MM.1S (cell line): ENCODE measurements at regions not wholly inside any gene's neighbourhood (a gene's known extent, or its start where the extent isn't known, plus 50 kb on each side); places are given as distances from the start of the nearest gene placed in this dataset.

Experiments
- DNase-seq: peaks from one replicate; pipeline ENCODE4 v3.0.0-alpha.2; 2015
- H2AFZ ChIP-seq: fragments of 300-600 bp; sonication (generic); 2 replicates; pipeline ENCODE4 v1.6.0; 2016; ENCODE audit warnings: antibody characterized with exemption, low read length
- H3F3A ChIP-seq: fragments of 300-600 bp; sonication (generic); 2 replicates; pipeline ENCODE4 v1.6.1; 2016; ENCODE audit warnings: mild to moderate bottlenecking, antibody characterized with exemption, low read length, moderate library complexity, mixed read lengths; ENCODE audit not compliant: insufficient read depth
- H3K27ac ChIP-seq: fragments of 300-600 bp; sonication (generic); 2 replicates; pipeline ENCODE4 v1.5.1; 2016; ENCODE audit warnings: mild to moderate bottlenecking, low read length
- H3K27me3 ChIP-seq: fragments of 300-600 bp; sonication (generic); replicated peaks from 2 replicates; pipeline ENCODE4 v1.6.0; 2016; ENCODE audit warnings: low read length; ENCODE audit not compliant: insufficient read depth
- H3K36me3 ChIP-seq: fragments of 300-600 bp; sonication (generic); replicated peaks from 2 replicates; pipeline ENCODE4 v1.6.1; 2016; ENCODE audit warnings: mild to moderate bottlenecking, low read length, mixed read lengths; ENCODE audit not compliant: insufficient read depth
- H3K4me1 ChIP-seq: fragments of 300-600 bp; sonication (generic); 2 replicates; pipeline ENCODE4 v1.6.1; 2016; ENCODE audit warnings: low read length, mixed read lengths
- H3K4me2 ChIP-seq: fragments of 300-600 bp; sonication (generic); 2 replicates; pipeline ENCODE4 v1.6.0; 2016; ENCODE audit warnings: low read depth, low read length
- H3K4me3 ChIP-seq: fragments of 300-600 bp; sonication (generic); 2 replicates; pipeline ENCODE4 v1.5.1; 2016; ENCODE audit warnings: low read length, mixed read lengths
- H3K79me2 ChIP-seq: fragments of 300-600 bp; sonication (generic); 2 replicates; pipeline ENCODE4 v1.6.1; 2016; ENCODE audit warnings: mixed run types, low read length, mixed read lengths
- H3K9ac ChIP-seq: fragments of 300-600 bp; sonication (generic); 2 replicates; pipeline ENCODE4 v1.6.1; 2016; ENCODE audit warnings: low read length, mixed read lengths
- H3K9me2 ChIP-seq: fragments of 300-600 bp; sonication (generic); replicated peaks from 2 replicates; pipeline ENCODE4 v1.6.1; 2016; ENCODE audit warnings: mild to moderate bottlenecking, low read length, mixed read lengths; ENCODE audit not compliant: insufficient read depth
- H3K9me3 ChIP-seq: fragments of 300-600 bp; sonication (generic); replicated peaks from 2 replicates; pipeline ENCODE4 v1.6.1; 2016; ENCODE audit warnings: mild to moderate bottlenecking, low read length, mixed read lengths; ENCODE audit not compliant: insufficient read depth
- H4K20me1 ChIP-seq: fragments of 300-600 bp; sonication (generic); 2 replicates; pipeline ENCODE4 v1.6.1; 2016; ENCODE audit warnings: mild to moderate bottlenecking, low read length, moderate library complexity, mixed read lengths; ENCODE audit not compliant: insufficient read depth
- EZH2 ChIP-seq: fragments of 300-600 bp; sonication (generic); optimal IDR thresholded peaks from 2 replicates; pipeline ENCODE3; 2017; ENCODE audit warnings: low read depth, mild to moderate bottlenecking, antibody characterized with exemption, low read length, mixed read lengths
- EZH2phosphoT487 ChIP-seq: fragments of 300-600 bp; sonication (generic); IDR thresholded peaks from 2 replicates; pipeline ENCODE4 v1.6.1; 2018; ENCODE audit warnings: antibody characterized with exemption, low read length
- TF ChIP-seq, protein P1 (sequence below): fragments of 300-600 bp; sonication (generic); IDR thresholded peaks from 2 replicates; pipeline ENCODE4 v1.5.1; 2016; ENCODE audit warnings: antibody characterized with exemption, low read length, mixed read lengths

DNA sequence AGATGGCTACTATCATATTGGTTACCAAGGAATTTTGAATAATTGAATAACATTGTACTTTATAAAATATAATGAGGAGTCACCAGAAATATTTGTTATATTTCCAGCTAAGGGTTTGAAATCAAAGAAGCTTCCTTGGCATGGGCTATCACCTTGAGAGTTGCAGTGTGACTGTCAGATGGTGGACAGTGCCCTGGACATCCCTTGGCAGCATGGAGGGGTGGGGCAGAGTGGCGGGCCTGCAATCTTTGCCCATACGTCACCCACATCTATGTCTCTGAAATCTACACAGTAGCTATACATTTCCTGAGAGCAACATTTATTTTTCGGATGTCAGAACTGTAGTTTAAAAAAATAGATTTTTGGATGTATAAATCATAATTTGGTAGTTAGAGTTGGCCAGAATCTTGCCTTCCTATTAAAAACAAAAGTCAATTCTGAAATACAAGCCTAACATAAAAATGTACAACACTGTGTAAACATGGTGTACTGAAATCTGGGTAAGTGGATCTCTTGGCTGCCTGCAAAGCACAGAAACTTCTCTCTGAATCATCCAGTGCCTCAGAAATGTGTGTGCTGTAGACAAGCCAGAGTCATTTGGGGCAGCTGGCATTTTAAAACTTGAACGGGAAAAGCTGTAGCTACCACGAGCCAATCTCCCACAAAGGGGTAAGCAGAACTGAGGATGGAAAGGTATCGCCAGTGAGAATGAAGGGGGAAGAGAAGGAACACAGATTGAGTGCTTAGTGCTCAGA lies 124.2 kb upstream of the ARHGAP28 start:
- no peaks in the 10 kb centered on the region for H3F3A ChIP-seq
- H2AFZ ChIP-seq, result no peak overlapping the region
- H3K27ac ChIP-seq, result no peak overlapping the region
- no peak overlapping the region for H3K4me3 ChIP-seq
- DNase-seq, result no peak
- H3K9ac ChIP-seq, result no peak overlapping the region
- no peaks in the 10 kb centered on the region for H3K4me1 ChIP-seq
- H3K27me3 ChIP-seq, result no peaks in the 10 kb centered on the region
- H3K36me3 ChIP-seq, result no peaks in the 10 kb centered on the region
- no peak overlapping the region for H3K4me2 ChIP-seq
- no peaks in the 10 kb centered on the region for H3K9me2 ChIP-seq
- no peaks in the 10 kb centered on the region for H4K20me1 ChIP-seq
- H3K79me2 ChIP-seq, result no peaks in the 10 kb centered on the region
- TF ChIP-seq, protein P1, sequence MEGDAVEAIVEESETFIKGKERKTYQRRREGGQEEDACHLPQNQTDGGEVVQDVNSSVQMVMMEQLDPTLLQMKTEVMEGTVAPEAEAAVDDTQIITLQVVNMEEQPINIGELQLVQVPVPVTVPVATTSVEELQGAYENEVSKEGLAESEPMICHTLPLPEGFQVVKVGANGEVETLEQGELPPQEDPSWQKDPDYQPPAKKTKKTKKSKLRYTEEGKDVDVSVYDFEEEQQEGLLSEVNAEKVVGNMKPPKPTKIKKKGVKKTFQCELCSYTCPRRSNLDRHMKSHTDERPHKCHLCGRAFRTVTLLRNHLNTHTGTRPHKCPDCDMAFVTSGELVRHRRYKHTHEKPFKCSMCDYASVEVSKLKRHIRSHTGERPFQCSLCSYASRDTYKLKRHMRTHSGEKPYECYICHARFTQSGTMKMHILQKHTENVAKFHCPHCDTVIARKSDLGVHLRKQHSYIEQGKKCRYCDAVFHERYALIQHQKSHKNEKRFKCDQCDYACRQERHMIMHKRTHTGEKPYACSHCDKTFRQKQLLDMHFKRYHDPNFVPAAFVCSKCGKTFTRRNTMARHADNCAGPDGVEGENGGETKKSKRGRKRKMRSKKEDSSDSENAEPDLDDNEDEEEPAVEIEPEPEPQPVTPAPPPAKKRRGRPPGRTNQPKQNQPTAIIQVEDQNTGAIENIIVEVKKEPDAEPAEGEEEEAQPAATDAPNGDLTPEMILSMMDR, result no peak
- TF ChIP-seq EZH2phosphoT487 (no peak), EZH2 (no peak)
- no peaks in the 10 kb centered on the region for H3K9me3 ChIP-seq

DNA sequence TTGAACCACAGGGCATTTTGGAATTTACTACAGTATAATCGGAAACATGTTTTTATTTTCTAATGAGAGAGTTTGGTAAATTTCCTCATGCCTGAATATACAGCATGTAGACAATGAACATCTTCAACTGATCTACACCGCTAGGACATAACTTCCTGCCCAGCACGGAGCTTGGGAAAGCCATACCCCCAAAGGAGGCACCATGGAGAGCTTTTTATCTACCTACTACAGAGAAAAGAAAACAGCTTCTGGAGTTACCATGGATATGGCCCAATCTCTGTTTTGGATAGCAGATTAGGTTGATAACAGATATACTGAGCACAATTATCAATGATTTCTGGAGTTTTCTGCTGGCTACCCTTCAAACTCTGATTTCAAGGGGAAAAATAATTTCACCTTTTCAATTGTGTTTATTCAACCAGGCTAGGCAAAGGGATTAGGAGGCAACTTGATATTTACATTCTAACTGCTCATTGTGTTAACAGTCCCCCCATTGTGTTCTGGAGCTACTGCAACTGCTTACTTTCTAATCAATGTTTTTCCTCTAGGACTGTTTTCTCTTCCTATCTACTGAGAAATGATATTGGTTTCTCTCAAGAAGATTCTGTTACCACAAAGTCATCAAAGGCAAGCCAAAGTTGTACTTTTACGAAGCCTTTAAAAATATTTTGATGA lies 123.0 kb upstream of the ARHGAP28 start:
- H3K9ac ChIP-seq, result no peak overlapping the region
- H3K27ac ChIP-seq, result no peak overlapping the region
- H2AFZ ChIP-seq, result no peak overlapping the region
- no peak overlapping the region for H3K4me3 ChIP-seq
- no peaks in the 10 kb centered on the region for H3K9me2 ChIP-seq
- TF ChIP-seq, protein P1, result no peak
- TF ChIP-seq EZH2, result no peak
- TF ChIP-seq EZH2phosphoT487, result no peak
- H3K36me3 ChIP-seq, result no peaks in the 10 kb centered on the region
- DNase-seq, result no peak
- H4K20me1 ChIP-seq, result no peaks in the 10 kb centered on the region
- no peaks in the 10 kb centered on the region for H3K9me3 ChIP-seq
- H3K4me1 ChIP-seq, result no peaks in the 10 kb centered on the region
- no peaks in the 10 kb centered on the region for H3F3A ChIP-seq
- no peaks in the 10 kb centered on the region for H3K79me2 ChIP-seq
- no peak overlapping the region for H3K4me2 ChIP-seq
- no peaks in the 10 kb centered on the region for H3K27me3 ChIP-seq

DNA sequence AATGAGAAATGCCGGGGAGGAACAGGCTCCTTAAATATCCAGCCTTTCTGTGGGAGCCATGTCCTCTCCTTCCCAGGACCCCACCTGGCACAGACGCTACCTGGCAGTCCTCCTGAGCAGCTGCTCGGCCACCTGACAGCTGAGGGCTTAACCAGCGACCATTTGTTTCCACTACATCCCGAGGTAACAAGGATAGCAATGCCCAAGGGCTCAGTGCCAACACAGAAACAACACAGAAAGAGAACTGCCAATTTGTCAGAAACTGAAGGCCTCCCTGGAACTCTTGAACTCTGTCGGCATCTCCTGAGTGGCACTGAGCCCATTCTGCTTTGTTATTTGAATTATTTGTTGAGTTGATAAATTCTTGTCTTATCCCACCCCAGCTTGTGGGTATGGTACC lies 122.2 kb upstream of the ARHGAP28 start:
- Histone ChIP-seq H3K9me2 (no peaks in the 10 kb centered on the region), H3K9me3 (no peaks in the 10 kb centered on the region), H3K4me2 (no peak overlapping the region), H3F3A (no peaks in the 10 kb centered on the region), H3K4me3 (no peak overlapping the region), H3K79me2 (no peaks in the 10 kb centered on the region), H3K4me1 (no peaks in the 10 kb centered on the region), H3K36me3 (no peaks in the 10 kb centered on the region), H4K20me1 (no peaks in the 10 kb centered on the region), H3K9ac (no peak overlapping the region), H2AFZ (no peak overlapping the region), H3K27me3 (no peaks in the 10 kb centered on the region), H3K27ac (no peak overlapping the region)
- TF ChIP-seq, protein P1, result no peak
- no peak for TF ChIP-seq EZH2phosphoT487
- no peak for DNase-seq
